ENCODE measurements at regions not wholly inside any gene's neighbourhood (a gene's known extent, or its start where the extent isn't known, plus 50 kb on each side); places are given as distances from the start of the nearest gene placed in this dataset.
A peak's percentile ranks its signal among the peaks of the same experiment; 100 is the strongest.

DNA sequence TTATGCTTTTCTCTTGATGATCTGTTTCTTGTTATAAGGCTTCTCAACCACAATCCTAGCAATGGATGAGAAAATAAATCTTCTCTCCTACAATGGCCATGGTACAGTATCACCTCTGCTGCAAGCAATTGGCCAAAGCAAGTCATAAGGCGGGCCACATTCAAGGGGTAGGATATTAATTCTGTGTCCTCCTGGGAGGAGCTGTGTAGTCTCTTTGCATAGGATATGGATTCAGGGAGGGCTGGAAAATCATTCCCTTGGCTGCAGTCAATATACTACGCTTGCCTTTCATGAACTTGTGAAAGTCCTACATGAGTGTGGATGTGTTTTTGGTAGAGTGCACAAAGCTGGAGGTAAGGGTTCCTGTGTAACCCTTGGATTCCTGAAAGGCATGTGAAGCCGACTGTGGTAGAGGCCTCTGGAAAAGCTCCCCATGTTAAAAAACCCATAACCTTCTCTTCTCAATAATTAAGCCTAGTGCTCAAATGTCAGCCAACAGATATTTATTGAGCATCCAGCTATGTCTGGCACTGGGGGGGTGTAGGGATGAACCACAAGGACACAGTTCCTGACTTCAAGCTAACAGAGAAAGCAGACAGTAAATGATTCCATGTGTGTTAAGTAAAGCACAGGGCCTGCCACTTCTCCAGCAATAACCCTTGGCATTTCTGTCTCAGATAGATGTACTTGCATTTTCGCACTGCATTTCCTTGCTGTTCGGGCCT is 147.6 kb upstream of the HS3ST3A1 start:
- TF ChIP-seq, protein P1, sequence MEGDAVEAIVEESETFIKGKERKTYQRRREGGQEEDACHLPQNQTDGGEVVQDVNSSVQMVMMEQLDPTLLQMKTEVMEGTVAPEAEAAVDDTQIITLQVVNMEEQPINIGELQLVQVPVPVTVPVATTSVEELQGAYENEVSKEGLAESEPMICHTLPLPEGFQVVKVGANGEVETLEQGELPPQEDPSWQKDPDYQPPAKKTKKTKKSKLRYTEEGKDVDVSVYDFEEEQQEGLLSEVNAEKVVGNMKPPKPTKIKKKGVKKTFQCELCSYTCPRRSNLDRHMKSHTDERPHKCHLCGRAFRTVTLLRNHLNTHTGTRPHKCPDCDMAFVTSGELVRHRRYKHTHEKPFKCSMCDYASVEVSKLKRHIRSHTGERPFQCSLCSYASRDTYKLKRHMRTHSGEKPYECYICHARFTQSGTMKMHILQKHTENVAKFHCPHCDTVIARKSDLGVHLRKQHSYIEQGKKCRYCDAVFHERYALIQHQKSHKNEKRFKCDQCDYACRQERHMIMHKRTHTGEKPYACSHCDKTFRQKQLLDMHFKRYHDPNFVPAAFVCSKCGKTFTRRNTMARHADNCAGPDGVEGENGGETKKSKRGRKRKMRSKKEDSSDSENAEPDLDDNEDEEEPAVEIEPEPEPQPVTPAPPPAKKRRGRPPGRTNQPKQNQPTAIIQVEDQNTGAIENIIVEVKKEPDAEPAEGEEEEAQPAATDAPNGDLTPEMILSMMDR (IDR thresholded peaks at IDR 0.05; ENCODE audit: insufficient read depth, low read depth, low read length): no peak
- no peak overlapping the region for H3K4me3 ChIP-seq (ENCODE audit: low read depth, low read length)
- DNase-seq (ENCODE audit: low read depth): no peak

DNA sequence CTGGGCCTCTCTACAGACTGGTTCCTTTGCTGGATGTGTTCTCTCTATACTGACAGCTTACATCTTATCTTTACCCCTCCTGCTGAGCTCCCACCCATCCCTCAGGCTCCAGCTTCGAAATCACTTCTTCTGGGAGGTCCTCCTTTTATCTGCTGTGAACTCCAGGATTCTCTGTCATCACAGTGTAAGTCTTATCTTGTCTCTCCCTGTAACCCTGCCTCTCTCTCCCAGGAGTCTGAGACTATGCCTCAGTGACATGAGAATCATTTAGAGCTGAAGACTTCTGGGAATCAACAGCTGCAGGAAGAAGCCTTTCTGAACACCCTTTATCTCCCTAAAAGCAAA is 148.1 kb upstream of the HS3ST3A1 start:
- TF ChIP-seq, protein P1 (IDR thresholded peaks at IDR 0.05; ENCODE audit: insufficient read depth, low read depth, low read length): no peak
- H3K4me3 ChIP-seq (ENCODE audit: low read depth, low read length): no peak overlapping the region
- DNase-seq (ENCODE audit: low read depth): no peak

DNA sequence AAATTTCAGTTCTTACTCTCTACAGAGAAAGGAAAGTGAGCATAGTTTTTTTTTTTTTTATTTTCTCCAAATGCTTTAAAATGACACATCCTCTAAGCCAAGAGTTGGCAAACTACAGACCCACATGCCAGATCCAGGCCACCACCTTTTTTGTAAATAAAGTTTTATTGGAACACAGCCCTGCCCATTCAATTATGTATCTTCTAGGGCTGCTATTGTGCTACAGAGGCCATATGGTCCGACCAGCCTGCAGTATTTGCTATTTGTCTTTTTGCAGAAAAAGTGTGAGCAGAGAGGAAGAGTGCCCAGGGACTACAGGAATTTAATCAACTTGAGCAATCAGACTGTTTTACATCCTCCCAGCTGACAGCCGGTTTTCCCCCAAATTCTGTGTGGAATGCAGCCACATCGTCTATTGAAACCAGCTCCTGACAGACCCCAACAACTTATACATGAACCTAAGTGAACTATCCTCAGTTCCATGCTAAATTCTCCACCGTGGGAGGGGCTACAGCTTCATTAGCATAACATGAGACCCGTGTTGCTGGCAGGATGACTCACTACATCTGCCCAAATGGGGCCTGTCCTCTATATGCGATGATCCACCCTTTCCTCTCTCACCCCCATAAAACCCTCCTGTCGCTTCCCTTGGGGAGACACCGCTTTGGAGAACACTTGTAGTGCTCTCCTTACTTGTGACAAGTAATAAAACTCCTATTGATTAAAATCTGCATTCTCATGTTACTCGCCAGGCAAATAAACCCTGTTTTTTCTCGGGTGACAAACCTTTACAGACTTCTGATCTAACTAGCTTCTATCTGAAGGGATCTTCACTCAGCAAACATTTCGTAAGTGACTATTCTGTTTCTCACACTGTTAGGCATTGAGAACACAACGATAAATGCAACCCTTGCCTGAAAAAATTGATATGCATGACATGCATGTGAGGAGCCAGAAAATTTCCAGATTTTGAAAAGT is 149.4 kb upstream of the HS3ST3A1 start:
- peak; percentile 68 for DNase-seq (ENCODE audit: low read depth)
- TF ChIP-seq, protein P1 (IDR thresholded peaks at IDR 0.05; ENCODE audit: insufficient read depth, low read depth, low read length): no peak
- H3K4me3 ChIP-seq (ENCODE audit: low read depth, low read length): no peak overlapping the region

DNA sequence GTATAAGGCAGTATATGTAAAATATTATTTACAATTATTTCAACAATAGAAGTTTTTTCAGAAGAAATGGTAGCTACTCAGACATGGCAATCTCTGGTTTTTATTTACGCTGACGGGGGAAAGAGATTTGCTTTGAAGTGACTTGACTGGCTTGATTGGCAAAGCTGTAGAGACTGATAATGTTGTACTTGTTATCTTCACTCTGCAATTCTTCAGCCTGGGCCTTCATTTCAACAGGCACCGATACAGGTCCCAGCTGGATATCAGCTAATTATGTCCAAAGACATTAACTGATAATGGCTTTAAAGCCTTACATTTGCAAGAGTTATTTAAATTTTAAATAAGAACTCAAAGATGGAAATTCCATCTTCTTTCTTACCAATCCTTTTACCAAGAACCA is 151.4 kb upstream of the HS3ST3A1 start:
- H3K4me3 ChIP-seq (ENCODE audit: low read depth, low read length): no peak overlapping the region
- DNase-seq (ENCODE audit: low read depth): no peak
- TF ChIP-seq, protein P1 (IDR thresholded peaks at IDR 0.05; ENCODE audit: insufficient read depth, low read depth, low read length): no peak

DNA sequence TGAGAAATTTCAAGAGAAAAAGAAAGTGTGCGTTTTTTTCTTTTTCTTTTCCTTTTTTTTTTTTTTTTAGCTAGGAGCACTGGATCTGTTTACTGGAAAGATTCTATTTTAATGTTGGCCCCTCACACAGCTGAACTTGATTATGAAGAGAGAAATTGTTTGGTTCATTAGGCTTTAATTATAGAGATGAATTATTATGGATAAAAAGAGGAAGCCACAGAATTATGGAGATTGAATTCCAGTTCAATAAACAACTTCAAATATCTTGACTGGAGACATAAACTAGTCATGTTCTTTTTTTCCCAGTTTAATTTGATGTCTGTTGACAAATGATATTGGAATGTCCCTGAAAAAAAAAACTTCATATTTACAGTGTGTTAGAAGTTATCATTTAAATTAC is 152.0 kb upstream of the HS3ST3A1 start:
- TF ChIP-seq, protein P1 (IDR thresholded peaks at IDR 0.05; ENCODE audit: insufficient read depth, low read depth, low read length): no peak
- DNase-seq (ENCODE audit: low read depth): no peak
- H3K4me3 ChIP-seq (ENCODE audit: low read depth, low read length): no peak overlapping the region

DNA sequence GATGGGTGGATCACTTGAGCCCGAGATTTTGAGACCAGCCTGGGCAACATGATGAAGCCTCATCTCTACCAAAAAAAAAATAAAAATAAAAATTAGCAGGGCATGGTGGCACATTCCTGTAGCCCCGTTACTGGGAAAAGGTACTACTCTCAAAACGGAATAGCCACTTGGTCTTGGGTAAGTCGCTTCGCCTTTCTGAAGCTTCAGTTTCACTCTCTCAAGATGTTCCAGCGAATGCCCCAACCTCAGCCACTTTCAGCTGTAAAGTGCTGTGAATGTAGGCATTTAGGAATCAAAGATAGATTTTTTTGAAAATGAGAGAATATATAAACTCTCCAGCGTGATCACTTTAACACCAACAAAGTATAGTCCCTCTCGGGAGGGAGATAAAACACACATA is 154.1 kb upstream of the HS3ST3A1 start:
- TF ChIP-seq, protein P1 (IDR thresholded peaks at IDR 0.05; ENCODE audit: insufficient read depth, low read depth, low read length): no peak
- DNase-seq (ENCODE audit: low read depth): no peak
- H3K4me3 ChIP-seq (ENCODE audit: low read depth, low read length): no peak overlapping the region

Measured in fibroblast of villous mesenchyme (primary cell).